ENCODE measurements at regions not wholly inside any gene's neighbourhood (a gene's known extent, or its start where the extent isn't known, plus 50 kb on each side); places are given as distances from the start of the nearest gene placed in this dataset.
"Not testable (repeated sequence)": the region's sequence is repeated elsewhere in the genome, so short reads cannot be mapped to it uniquely, and the experiment has no call there.

GRCh38 chr7:28328822-28329660 is 83.3 kb upstream of the CREB5 start:
- no peak for DNase-seq

GRCh38 chr7:28329661-28330363 is 82.5 kb upstream of the CREB5 start:
- DNase-seq = no peak

- DNase-seq = no peak
These were observed 81.8 kb upstream of the CREB5 start for GRCh38 chr7:28330384-28331070.

- no peak for DNase-seq
These were observed 80.3 kb upstream of the CREB5 start for GRCh38 chr7:28332046-28332445.

- not testable (repeated sequence) for DNase-seq
These were observed 78.8 kb upstream of the CREB5 start for GRCh38 chr7:28333548-28333947.

GRCh38 chr7:28336806-28337205 is 75.5 kb upstream of the CREB5 start:
- no peak for DNase-seq

GRCh38 chr7:28338041-28338440 is 74.3 kb upstream of the CREB5 start:
- DNase-seq = no peak

- DNase-seq = no peak
These were observed 68.9 kb upstream of the CREB5 start for GRCh38 chr7:28343462-28343861.

GRCh38 chr7:28346256-28346655 is 66.1 kb upstream of the CREB5 start:
- DNase-seq = no peak

- no peak for DNase-seq
These were observed 65.5 kb upstream of the CREB5 start for GRCh38 chr7:28346676-28347363.

- peak; percentile 15 for DNase-seq
These were observed 64.6 kb upstream of the CREB5 start for GRCh38 chr7:28347475-28348318.

- DNase-seq = no peak
These were observed 63.7 kb upstream of the CREB5 start for GRCh38 chr7:28348636-28349035.

GRCh38 chr7:28349637-28350036 is 62.7 kb upstream of the CREB5 start:
- no peak for DNase-seq

- DNase-seq = no peak
These were observed 61.7 kb upstream of the CREB5 start for GRCh38 chr7:28350662-28351061.

GRCh38 chr7:28351450-28351849 is 60.9 kb upstream of the CREB5 start:
- no peak for DNase-seq

- DNase-seq = peak; percentile 90
These were observed 57.5 kb upstream of the CREB5 start for GRCh38 chr7:28354601-28355402.

GRCh38 chr7:28355635-28356319 is 56.5 kb upstream of the CREB5 start:
- peak; percentile 34 for DNase-seq

- DNase-seq = no peak
These were observed 55.7 kb upstream of the CREB5 start for GRCh38 chr7:28356619-28357018.

- DNase-seq = no peak
These were observed 53.9 kb upstream of the CREB5 start for GRCh38 chr7:28358423-28358868.

GRCh38 chr7:28360739-28361138 is 51.6 kb upstream of the CREB5 start:
- no peak for DNase-seq
